ENCODE measurements at regions not wholly inside any gene's neighbourhood (a gene's known extent, or its start where the extent isn't known, plus 50 kb on each side); places are given as distances from the start of the nearest gene placed in this dataset.

DNA sequence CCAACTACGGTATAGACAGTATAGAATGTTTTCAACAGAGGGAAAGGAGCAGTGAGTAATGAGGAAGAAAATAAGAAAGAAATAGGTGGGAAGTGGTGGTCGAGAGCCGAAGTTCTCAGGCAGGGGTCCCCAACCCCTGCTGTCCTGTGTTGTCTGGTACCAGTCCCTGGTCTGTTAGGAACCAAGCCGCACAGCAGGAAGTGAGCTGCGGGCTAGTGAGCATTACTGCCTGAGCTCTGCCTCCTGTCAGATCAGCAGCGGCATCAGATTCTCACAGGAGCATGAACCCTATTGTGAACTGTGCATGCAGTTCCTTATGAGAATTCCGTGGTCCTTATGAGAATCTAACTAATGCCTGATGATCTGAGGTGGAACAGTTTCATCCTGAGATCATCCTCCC, 107.3 kb upstream of the PTPRR start:
- no peaks in the 10 kb centered on the region for H3K9me3 ChIP-seq
- in situ Hi-C loops (cut with MboI; ENCODE audit: low sequenced_read_pairs), result no loop called here
- peaks cover 4% of the 10 kb centered on the region; the same call in 1 of the 2 replicates for H3K27me3 ChIP-seq (ENCODE audit: low read depth)
- no peak for DNase-seq (ENCODE audit: low spot score in 2 of 2)
- no peaks in the 10 kb centered on the region for H3K36me3 ChIP-seq (replicated peaks)
- no peak overlapping the region for H3K4me3 ChIP-seq
- no peaks in the 10 kb centered on the region for H3K4me1 ChIP-seq

DNA sequence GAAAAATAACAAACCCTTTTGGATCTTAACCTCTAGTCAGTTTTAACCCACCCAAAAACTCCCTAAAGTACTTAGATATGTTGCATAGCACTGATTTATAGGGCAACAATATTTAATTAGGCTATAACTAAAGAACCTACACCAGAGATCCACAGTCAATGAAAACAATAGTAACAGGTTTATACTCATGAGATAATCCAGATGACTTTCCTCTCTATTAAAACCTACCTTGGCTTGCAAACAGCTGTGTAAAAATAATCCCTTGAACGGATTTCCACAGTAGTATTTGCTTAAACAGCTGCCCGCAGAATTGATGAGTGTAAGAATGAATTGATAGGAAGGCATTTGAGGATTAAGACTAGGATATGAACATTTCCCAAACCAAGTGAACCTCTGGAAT, 104.3 kb upstream of the PTPRR start:
- no peak for DNase-seq (ENCODE audit: low spot score in 2 of 2)
- Histone ChIP-seq H3K4me3 (no peak overlapping the region), H3K4me1 (no peaks in the 10 kb centered on the region), H3K9me3 (no peaks in the 10 kb centered on the region), H3K27me3 (ENCODE audit: low read depth) (peaks cover 4% of the 10 kb centered on the region; the same call in 1 of the 2 replicates), H3K36me3 (replicated peaks) (no peaks in the 10 kb centered on the region)
- in situ Hi-C loops (cut with MboI; ENCODE audit: low sequenced_read_pairs), result loop anchor here (25.0 kb wide), 1 partner anchor 288 kb away; no protein-coding TSS in a partner anchor

DNA sequence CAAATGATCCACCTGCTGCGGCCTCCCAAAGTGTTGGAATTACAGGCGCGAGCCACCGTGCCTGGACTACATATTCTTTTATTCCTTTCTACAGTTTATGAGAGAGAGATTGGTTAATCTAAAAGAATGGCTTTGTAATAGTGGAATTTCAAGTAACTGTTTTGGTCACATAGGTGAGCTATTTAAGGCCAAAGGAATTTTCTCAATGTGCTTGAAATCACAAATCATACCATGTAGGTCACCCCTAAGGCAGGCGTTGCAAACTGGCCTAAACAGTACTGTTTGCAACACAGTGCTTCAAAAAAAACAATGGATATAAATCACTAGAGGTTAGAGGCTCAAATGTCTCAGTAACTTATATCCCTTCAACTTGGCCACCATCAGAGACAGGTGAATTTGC, 103.7 kb upstream of the PTPRR start:
- Histone ChIP-seq H3K4me3 (no peak overlapping the region), H3K9me3 (no peaks in the 10 kb centered on the region), H3K4me1 (no peaks in the 10 kb centered on the region), H3K27me3 (ENCODE audit: low read depth) (peaks cover 4% of the 10 kb centered on the region; the same call in 1 of the 2 replicates), H3K36me3 (replicated peaks) (no peaks in the 10 kb centered on the region)
- DNase-seq (ENCODE audit: low spot score in 2 of 2), result no peak
- in situ Hi-C loops (cut with MboI; ENCODE audit: low sequenced_read_pairs), result loop anchor here (25.0 kb wide), 1 partner anchor 287 kb away; no protein-coding TSS in a partner anchor

DNA sequence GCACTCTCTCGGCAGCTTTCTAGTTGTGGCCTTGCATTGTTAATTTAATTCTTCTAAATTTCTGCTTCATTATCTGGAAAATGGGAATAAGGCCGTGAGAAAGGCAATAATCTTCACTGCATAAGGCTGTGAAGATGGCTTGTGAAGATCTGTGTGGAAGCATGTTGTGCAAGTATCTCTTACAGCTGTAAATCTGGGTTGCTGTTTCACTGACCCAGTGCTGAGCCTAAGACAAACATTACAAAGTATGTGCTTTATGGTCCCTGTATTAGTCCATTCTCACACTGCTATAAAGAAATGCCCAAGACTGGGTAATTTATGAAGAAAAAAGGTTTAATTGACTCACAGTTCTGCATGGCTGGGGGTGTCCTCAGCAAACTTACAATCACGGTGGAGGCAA, 101.0 kb upstream of the PTPRR start:
- H3K4me1 ChIP-seq, result no peaks in the 10 kb centered on the region
- DNase-seq (ENCODE audit: low spot score in 2 of 2), result no peak
- H3K36me3 ChIP-seq (replicated peaks), result no peaks in the 10 kb centered on the region
- peaks cover 4% of the 10 kb centered on the region; the same call in 1 of the 2 replicates for H3K27me3 ChIP-seq (ENCODE audit: low read depth)
- no peak overlapping the region for H3K4me3 ChIP-seq
- no peaks in the 10 kb centered on the region for H3K9me3 ChIP-seq
- in situ Hi-C loops (cut with MboI; ENCODE audit: low sequenced_read_pairs), result loop anchor here (25.0 kb wide), 1 partner anchor 284 kb away; no protein-coding TSS in a partner anchor

DNA sequence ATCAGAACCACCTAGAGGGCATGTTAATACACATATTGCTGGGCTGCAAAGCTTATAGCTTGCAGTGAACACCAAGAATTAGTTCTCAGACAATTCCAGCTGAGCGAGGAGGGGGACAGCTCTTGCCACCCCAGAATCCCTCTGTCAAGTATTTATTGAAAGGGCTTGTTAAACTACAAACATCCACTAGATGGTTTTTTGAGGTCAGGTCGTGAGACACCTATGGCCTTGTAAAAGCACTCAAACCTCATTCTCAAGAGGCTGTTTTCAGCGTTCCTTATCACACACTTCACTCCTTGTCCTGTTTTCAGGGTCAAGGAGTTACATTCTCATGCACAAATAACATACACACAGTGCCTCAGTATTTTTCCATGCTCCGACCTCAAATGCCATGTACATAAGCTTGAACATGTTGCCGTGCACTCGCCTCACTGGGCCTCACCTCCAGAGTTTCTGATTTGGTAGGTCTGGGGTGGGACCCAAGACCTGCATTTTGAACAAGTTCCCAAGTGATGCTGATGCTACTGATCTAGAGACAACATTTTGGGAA, 98.8 kb upstream of the PTPRR start:
- H3K9me3 ChIP-seq, result no peaks in the 10 kb centered on the region
- in situ Hi-C loops (cut with MboI; ENCODE audit: low sequenced_read_pairs), result loop anchor here (25.0 kb wide), 1 partner anchor 282 kb away; no protein-coding TSS in a partner anchor
- no peaks in the 10 kb centered on the region for H3K36me3 ChIP-seq (replicated peaks)
- H3K4me1 ChIP-seq, result no peaks in the 10 kb centered on the region
- no peaks in the 10 kb centered on the region for H3K27me3 ChIP-seq (ENCODE audit: low read depth)
- no peak overlapping the region for H3K4me3 ChIP-seq
- no peak for DNase-seq (ENCODE audit: low spot score in 2 of 2)

DNA sequence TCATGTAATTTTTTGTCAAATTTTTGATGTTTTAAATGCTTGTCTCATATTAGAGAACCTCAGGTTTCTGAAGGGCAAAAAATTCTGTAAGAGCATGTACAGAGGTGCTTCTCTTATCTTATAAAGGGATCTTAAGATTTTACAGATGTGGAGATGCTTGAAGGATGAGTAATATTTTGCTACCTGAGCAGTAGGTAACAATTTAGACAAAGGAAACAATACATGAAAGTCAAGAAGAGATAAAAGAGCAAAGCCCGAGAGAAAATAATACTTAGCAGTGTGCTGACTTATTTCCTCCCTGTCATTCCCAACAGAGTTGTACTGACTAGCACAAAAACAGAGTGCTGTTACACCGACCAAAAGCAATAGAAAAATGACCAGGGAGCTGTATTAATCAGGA, 98.1 kb upstream of the PTPRR start:
- H3K4me1 ChIP-seq, result no peaks in the 10 kb centered on the region
- no peaks in the 10 kb centered on the region for H3K9me3 ChIP-seq
- no peak for DNase-seq (ENCODE audit: low spot score in 2 of 2)
- no peaks in the 10 kb centered on the region for H3K27me3 ChIP-seq (ENCODE audit: low read depth)
- no peak overlapping the region for H3K4me3 ChIP-seq
- H3K36me3 ChIP-seq (replicated peaks), result no peaks in the 10 kb centered on the region
- in situ Hi-C loops (cut with MboI; ENCODE audit: low sequenced_read_pairs), result loop anchor here (25.0 kb wide), 1 partner anchor 281 kb away; no protein-coding TSS in a partner anchor

DNA sequence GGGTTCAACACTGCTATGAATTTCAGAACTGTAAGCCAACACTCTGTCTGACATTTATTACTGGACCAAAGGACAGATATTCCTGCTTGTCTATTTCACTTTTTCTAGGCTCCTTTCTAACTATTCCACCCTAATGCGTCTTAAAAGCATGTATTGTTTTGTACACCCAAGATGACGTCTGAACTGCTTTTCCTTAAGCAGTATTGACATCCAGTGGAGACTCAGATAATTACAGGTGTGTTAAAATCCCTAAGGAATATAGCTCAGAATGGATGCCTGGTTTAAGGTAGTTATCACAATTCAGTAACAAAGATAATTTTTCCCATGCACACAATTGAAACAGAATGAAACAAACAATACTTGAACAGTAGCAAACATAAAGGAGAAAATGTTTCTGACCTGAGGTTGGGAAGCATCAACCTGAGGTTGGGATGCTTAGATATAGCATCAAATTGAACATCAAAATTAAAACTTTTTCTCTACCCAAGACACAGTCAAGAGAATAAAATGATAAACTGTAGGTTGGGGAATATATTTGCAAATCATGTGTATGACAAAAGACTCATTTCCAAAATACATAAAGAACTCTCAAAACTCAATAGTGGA, 93.7 kb upstream of the PTPRR start:
- in situ Hi-C loops (cut with MboI; ENCODE audit: low sequenced_read_pairs), result loop anchor here (25.0 kb wide), 1 partner anchor 277 kb away; no protein-coding TSS in a partner anchor
- Histone ChIP-seq H3K27me3 (ENCODE audit: low read depth) (no peaks in the 10 kb centered on the region), H3K36me3 (replicated peaks) (no peaks in the 10 kb centered on the region), H3K4me3 (no peak overlapping the region), H3K4me1 (no peaks in the 10 kb centered on the region), H3K9me3 (no peaks in the 10 kb centered on the region)
- DNase-seq (ENCODE audit: low spot score in 2 of 2), result peak in 1 of 2 experiments; percentile 12

DNA sequence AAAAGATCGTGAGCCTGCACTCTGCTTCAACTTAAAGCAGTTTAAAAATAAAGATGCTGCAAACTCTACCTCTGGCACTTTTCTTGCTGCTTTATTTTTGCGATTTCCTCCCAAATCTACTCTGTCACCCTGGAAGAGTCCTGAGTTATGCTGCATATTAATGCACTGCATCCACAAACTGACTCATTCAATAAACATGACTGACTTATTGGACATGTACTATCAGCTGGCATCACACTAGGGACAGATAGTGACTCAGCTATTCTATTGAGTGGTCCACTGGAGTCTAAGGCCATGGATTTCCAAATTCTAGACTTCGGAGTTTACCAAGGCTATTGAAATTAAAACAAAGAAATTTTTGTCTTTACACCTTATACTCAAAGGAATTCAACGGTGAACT, 90.7 kb upstream of the PTPRR start:
- H3K4me1 ChIP-seq, result no peaks in the 10 kb centered on the region
- no peak for DNase-seq (ENCODE audit: low spot score in 2 of 2)
- H3K36me3 ChIP-seq (replicated peaks), result no peaks in the 10 kb centered on the region
- no peak overlapping the region for H3K4me3 ChIP-seq
- no peaks in the 10 kb centered on the region for H3K9me3 ChIP-seq
- in situ Hi-C loops (cut with MboI; ENCODE audit: low sequenced_read_pairs), result loop anchor here (25.0 kb wide), 1 partner anchor 274 kb away; no protein-coding TSS in a partner anchor
- no peaks in the 10 kb centered on the region for H3K27me3 ChIP-seq (ENCODE audit: low read depth)

DNA sequence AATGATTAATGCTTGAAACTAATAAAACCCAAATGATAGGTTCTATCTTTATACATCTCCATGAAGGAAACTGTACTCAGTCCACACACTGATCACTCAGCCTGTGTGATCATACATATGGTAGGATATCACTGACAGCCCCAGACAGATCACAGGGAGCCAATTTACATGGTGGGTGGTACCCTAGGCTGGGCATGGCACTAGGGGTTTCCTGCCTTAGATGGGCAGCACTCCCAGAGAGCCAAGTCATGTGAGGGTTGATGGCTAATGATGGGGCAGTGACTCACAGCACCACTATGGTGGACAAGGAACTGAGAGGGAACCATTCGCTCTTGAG, 89.6 kb upstream of the PTPRR start:
- no peaks in the 10 kb centered on the region for H3K4me1 ChIP-seq
- H3K9me3 ChIP-seq, result no peaks in the 10 kb centered on the region
- in situ Hi-C loops (cut with MboI; ENCODE audit: low sequenced_read_pairs), result loop anchor here (25.0 kb wide), 1 partner anchor 273 kb away; no protein-coding TSS in a partner anchor
- no peaks in the 10 kb centered on the region for H3K36me3 ChIP-seq (replicated peaks)
- no peak overlapping the region for H3K4me3 ChIP-seq
- no peak for DNase-seq (ENCODE audit: low spot score in 2 of 2)
- H3K27me3 ChIP-seq (ENCODE audit: low read depth), result no peaks in the 10 kb centered on the region

DNA sequence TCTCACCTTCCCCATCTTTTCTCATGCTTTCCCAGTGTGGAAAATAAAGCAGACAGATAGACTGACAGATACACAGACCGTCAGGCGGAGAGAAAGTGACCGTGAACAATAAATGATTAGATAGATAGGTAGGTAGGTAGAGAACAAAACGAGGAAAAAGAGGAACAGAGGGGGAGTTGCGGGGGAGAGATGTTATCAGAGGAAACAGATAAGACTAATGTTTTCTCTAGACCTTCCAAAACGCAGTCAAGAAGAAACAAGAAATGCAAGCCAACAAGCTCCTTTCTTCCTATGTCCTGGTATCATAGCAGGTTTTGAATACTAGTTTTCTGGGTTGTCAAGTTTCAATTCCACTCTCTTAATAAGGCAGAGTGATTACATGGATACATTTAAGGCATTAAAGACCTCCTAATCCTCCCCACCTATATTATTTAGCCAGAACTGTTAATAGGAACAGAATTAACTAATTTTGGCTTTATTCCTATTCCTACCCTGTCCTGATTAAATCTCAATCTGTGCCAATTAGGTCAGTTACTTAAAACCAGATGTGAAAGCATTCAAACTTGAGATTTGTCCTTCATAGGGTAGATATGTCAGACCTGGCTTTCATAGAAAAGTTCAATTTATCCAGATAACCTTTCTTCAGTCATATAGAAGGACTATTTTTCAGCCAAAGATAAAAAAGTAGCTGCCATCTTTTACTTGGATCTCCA, 89.0 kb upstream of the PTPRR start:
- in situ Hi-C loops (cut with MboI; ENCODE audit: low sequenced_read_pairs), result loop anchor here (25.0 kb wide), 1 partner anchor 272 kb away; no protein-coding TSS in a partner anchor
- H3K4me1 ChIP-seq, result no peaks in the 10 kb centered on the region
- H3K27me3 ChIP-seq (ENCODE audit: low read depth), result no peaks in the 10 kb centered on the region
- H3K36me3 ChIP-seq (replicated peaks), result no peaks in the 10 kb centered on the region
- H3K9me3 ChIP-seq, result no peaks in the 10 kb centered on the region
- no peak for DNase-seq (ENCODE audit: low spot score in 2 of 2)
- H3K4me3 ChIP-seq, result no peak overlapping the region

DNA sequence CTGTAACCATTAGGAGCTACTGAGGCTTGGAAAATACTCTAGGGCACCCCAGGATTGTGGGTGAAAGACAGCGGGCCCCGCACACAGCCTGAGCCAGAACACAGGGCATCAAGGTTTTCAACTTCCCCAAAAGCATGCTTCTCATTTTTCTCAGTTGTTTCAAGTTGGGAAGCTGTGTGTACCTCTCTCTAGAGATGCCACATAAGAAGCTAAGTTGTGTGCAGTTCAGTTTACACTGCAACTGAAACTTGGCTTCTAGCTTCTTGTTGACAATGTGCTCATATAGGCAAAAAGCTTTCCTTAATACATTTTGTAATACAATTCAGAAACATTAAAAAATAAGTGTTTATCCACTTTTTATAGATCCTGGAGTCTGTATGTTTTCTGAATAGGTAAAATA, 88.1 kb upstream of the PTPRR start:
- Histone ChIP-seq H3K9me3 (no peaks in the 10 kb centered on the region), H3K4me3 (no peak overlapping the region), H3K27me3 (ENCODE audit: low read depth) (no peaks in the 10 kb centered on the region), H3K4me1 (no peaks in the 10 kb centered on the region), H3K36me3 (replicated peaks) (no peaks in the 10 kb centered on the region)
- no peak for DNase-seq (ENCODE audit: low spot score in 2 of 2)
- in situ Hi-C loops (cut with MboI; ENCODE audit: low sequenced_read_pairs), result loop anchor here (25.0 kb wide), 1 partner anchor 271 kb away; no protein-coding TSS in a partner anchor

DNA sequence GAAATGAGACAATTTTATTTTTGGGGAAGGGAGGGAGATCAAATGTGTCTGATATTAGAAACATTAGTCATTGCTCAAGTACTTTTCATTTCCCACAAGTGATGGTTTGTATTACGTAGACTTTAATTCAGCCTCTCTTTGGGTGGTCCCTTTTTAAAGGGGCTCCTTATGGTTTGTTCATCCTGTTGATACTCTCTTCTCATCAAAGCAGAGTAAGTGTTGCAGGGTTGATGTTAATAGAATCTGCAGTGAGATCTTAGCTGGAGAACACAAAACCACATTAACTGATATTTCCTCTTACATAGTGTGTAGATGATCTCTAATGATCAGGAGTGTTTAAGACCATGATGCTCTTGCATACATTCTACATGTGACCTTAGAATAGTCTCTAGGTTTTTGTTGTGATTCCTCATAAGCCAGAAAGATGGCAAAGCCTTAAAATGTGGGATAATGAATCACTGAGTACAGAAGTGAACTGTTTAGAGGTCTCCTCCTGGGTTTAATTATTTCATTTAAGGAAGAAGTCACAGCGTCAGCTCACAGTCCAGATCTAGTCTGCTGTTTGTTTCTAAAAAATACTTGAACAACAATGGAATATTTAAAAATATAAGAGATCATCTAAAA, 87.4 kb upstream of the PTPRR start:
- H3K27me3 ChIP-seq (ENCODE audit: low read depth), result no peaks in the 10 kb centered on the region
- no peaks in the 10 kb centered on the region for H3K4me1 ChIP-seq
- H3K4me3 ChIP-seq, result no peak overlapping the region
- H3K9me3 ChIP-seq, result no peaks in the 10 kb centered on the region
- in situ Hi-C loops (cut with MboI; ENCODE audit: low sequenced_read_pairs), result loop anchor here (25.0 kb wide), 1 partner anchor 271 kb away; no protein-coding TSS in a partner anchor
- H3K36me3 ChIP-seq (replicated peaks), result no peaks in the 10 kb centered on the region
- no peak for DNase-seq (ENCODE audit: low spot score in 2 of 2)

DNA sequence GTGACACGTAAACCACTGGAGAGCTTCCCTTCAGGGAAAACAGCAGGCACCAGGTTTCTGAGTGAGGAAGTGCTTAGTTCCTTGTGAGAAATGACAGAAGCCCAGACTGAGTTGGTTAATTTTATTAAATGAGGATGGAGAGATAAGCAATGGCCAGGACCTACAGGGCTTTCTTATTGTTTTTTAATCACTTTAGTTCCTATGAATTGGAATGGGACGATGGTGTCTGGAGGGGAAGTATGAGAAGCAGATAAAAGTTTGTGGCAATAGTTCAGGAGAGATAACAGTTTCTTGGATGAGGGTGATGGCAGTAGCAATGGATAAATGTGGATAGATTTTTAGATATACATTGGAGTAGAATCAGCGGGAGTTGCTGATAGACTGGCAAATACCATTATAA, 86.5 kb upstream of the PTPRR start:
- no peaks in the 10 kb centered on the region for H3K9me3 ChIP-seq
- no peaks in the 10 kb centered on the region for H3K36me3 ChIP-seq (replicated peaks)
- no peak for DNase-seq (ENCODE audit: low spot score in 2 of 2)
- no peaks in the 10 kb centered on the region for H3K4me1 ChIP-seq
- no peak overlapping the region for H3K4me3 ChIP-seq
- in situ Hi-C loops (cut with MboI; ENCODE audit: low sequenced_read_pairs), result loop anchor here (25.0 kb wide), 1 partner anchor 270 kb away; no protein-coding TSS in a partner anchor
- H3K27me3 ChIP-seq (ENCODE audit: low read depth), result no peaks in the 10 kb centered on the region

Measured in HAP-1 (cell line).